NCI-H1694 (cell line): ENCODE measurements at regions not wholly inside any gene's neighbourhood (a gene's known extent, or its start where the extent isn't known, plus 50 kb on each side); places are given as distances from the start of the nearest gene placed in this dataset.

Experiments used
- DNase-seq: peaks from one replicate; lab custom pipeline; 2025; lab: John Stamatoyannopoulos, UW

GRCh38 chr2:10237392-10238321 is 65.0 kb upstream of the HPCAL1 start:
- DNase-seq, result no peak

- DNase-seq, result no peak
These were observed 64.3 kb upstream of the HPCAL1 start for GRCh38 chr2:10238396-10238795.

- no peak for DNase-seq
These were observed 63.7 kb upstream of the HPCAL1 start for GRCh38 chr2:10238991-10239485.

GRCh38 chr2:10239561-10239967 is 63.1 kb upstream of the HPCAL1 start:
- no peak for DNase-seq

- no peak for DNase-seq
These were observed 62.5 kb upstream of the HPCAL1 start for GRCh38 chr2:10240161-10240681.

- DNase-seq, result no peak
These were observed 61.6 kb upstream of the HPCAL1 start for GRCh38 chr2:10240911-10241610.

- no peak for DNase-seq
These were observed 60.9 kb upstream of the HPCAL1 start for GRCh38 chr2:10241641-10242430.

GRCh38 chr2:10242451-10242850 is 60.3 kb upstream of the HPCAL1 start:
- DNase-seq, result no peak

GRCh38 chr2:10242998-10243925 is 59.4 kb upstream of the HPCAL1 start:
- no peak for DNase-seq

GRCh38 chr2:10243926-10244270 is 58.8 kb upstream of the HPCAL1 start:
- no peak for DNase-seq

- DNase-seq, result no peak
These were observed 57.7 kb upstream of the HPCAL1 start for GRCh38 chr2:10245021-10245420.

- DNase-seq, result no peak
These were observed 57.0 kb upstream of the HPCAL1 start for GRCh38 chr2:10245661-10246060.

- no peak for DNase-seq
These were observed 56.3 kb upstream of the HPCAL1 start for GRCh38 chr2:10246370-10246769.

- no peak for DNase-seq
These were observed 55.9 kb upstream of the HPCAL1 start for GRCh38 chr2:10246831-10247230.

- DNase-seq, result no peak
These were observed 52.9 kb upstream of the HPCAL1 start for GRCh38 chr2:10249798-10250197.

- DNase-seq, result no peak
These were observed 50.5 kb upstream of the HPCAL1 start for GRCh38 chr2:10252224-10252623.

- no peak for DNase-seq
These were observed 50.0 kb upstream of the HPCAL1 start for GRCh38 chr2:10252661-10253060.
